ENCODE measurements at regions not wholly inside any gene's neighbourhood (a gene's known extent, or its start where the extent isn't known, plus 50 kb on each side); places are given as distances from the start of the nearest gene placed in this dataset.

DNA sequence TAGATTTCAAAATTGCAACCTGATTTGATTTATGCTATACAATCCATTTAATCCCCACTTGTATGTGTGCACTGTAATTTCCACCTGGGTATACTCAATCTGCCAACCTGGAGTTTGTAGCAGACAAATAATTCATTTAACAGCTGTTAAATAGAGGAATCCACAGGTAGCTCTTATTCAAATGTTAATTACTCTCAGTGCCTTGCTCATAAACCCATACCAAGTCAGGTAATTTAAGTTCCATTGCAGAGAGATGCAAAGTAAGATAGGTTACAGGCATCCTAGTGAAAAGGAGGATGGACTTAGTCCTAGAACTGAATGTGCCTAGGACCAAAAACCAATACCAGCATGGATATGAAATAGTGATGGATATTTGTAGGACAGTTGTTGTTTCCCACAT, 674.2 kb downstream of the TBL1XR1 start:
- DNase-seq: no peak

DNA sequence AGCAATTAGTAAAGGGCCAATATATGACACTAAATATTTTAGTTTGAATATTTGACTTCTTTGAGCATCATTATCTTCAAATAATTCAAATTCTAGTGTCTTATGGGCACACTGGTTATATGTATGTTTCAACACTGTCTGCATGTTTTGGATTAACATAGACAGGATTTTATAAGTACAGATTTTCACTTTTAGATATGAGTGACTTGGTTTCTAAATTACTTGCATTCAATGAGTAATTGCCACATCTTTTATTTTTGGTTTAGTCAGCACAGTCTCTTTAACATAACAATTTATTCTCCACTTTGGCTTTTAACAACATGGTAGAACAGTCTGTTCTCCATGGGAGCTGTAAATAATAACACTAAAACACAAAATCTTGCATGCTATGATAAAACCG, 674.8 kb downstream of the TBL1XR1 start:
- DNase-seq: no peak

DNA sequence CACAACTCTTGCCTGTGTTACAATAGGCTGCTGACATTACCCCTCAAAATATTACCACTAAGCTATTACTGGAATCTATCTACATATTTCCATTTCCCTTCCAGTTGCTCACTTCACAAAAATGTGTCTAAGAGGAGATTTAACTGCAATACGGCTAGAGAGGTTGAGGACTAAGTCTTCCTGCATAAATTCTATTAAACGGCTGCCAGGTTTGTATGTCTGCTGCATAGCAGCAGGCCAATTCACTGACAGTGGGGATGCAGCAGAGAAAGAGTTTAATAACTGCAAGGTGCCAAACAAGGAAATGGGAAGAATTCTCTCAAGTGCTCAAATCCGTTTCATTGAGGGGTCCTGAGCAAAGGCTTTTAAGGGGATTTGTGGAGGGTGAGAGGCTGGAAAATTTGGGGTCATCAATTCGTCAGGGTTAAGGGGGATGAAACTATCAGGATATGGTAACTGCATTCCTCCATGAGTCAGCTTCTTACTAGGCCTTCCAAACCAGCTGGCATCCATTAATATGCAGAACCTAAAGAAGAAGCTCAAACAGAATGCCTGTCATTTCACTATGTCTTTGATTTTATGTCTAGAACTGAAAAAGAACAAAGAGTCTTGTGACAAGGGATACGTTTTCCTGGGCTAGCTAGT, 675.6 kb downstream of the TBL1XR1 start:
- no peak for DNase-seq

DNA sequence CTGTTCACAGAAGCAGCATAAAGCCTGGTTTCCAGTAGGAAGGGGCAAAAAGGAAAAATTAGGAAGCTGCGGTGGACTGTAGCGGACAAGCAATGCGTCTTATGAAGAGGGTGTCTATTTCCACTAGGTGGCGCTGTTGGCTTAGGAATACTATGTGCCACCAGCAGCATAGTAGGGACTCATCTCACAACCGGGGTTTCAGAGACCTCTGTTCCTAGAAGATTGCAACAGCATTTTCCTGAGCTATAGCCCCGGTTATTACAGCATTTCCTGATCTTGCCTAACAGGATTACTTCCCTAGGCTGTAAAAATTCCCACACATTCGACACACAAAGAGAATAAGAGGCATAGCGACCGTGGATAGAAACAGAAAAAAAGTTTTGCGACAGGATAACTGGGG, 683.0 kb downstream of the TBL1XR1 start:
- DNase-seq: no peak

DNA sequence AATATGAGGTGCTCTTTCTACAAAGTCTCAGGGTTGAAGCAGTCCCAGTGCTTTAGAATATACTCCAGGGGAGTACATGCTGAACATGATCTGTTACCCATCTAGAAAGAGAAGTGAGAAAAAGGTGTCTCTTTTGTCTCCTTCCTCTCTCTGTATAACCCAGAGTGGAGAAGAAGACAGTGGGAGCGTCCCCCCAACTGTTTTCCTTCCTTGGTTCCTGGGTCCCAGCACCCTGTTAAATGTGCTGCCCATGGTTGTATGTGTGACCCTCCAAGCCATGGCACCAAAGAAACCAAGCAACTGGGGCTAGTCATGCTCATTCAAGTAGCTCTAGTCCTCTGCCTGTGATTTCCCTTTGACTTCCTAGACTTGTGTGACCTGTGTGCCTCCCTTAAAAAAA, 683.7 kb downstream of the TBL1XR1 start:
- no peak for DNase-seq

DNA sequence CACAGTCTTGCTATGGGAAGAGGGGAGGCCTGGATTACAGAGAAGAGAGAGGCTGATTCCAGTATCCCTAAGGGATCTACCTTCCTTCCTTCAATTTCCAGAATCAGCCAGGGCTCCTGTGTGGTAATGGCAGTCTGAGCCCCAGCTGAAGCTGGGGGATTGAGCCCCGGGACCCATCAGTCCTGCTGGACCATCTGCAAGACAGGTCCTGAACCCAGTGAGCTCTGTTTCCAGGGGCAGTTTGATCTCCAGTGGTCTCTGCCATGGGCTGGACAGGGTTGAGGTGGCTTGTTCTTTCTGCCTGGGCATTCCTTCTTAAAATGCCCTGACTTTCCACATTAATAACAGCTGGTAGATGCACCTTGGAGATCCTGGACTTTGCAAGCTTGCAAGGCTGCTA, 685.2 kb downstream of the TBL1XR1 start:
- DNase-seq: no peak

DNA sequence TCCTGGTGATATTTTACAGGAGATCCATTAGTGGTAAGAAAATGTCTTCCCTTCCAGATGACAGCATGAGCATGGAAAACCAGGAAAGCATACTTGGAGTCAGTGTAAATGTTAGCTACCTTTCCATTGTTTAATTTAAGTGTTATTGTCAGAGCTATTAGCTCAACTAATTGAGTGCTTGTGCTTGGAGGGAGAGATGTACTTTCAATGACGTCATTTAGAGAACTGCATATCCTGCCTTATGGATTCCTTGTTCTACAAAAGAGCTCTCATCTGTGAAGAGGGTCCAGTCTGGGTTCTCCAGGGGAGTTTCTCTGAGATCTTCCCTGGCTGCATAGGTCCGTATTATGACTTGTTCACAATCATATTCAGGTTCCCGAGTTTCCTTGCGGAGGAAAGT, 687.2 kb downstream of the TBL1XR1 start:
- DNase-seq: no peak

DNA sequence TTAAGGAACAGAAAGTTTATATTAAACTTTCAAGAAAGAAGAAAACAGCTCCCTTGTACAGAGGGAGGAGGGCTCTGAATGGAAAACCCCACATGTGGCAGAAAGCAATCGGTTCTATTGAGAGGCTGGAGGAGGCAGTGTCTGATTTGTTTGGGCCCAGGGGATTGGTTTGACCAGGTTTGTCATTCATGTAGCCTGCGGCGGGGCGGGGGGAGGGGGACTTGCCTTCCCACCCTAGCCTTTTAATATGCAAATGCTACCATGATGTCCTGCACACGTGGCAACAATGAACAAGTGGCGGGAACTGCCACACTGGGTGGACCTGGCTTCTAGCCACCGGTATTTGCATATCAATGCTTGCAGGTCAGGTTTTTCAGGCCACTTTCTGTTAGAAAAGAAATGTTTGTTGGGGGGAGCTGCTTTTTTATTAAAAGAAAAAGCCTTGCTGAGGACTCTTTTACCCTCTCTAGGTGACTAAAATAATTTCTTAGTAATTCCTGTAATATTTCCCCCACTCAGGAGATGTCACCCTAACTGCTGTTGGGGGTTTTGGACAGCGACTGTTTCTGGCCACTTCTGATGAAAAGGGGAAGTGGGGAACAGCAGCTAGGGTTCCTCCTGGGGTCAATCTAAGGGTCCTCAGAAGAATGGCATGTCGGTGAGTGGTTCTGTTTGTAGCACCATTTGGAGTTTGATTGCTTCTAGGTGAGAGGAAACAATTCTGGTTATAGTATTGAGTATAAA, 691.2 kb downstream of the TBL1XR1 start:
- no peak for DNase-seq

DNA sequence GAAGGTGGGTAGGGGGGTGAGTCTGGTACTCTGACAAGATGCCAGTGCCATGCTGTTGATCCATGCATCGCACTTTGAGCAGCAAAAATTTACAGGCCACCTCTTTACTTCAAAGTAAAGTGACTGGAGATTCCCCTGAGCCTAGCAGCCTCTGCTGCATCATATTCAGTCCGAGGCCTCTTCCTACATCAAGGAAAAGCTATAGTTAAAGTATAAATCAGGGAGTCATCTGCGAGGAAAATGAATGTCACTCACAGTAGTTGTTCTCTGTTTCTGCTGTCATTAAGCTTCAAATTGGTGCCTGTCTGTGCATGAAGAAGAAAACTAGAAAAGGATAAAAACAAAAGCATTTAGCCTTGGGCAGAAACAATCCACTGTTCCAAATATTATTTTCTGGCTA, 706.2 kb downstream of the TBL1XR1 start:
- DNase-seq: no peak

DNA sequence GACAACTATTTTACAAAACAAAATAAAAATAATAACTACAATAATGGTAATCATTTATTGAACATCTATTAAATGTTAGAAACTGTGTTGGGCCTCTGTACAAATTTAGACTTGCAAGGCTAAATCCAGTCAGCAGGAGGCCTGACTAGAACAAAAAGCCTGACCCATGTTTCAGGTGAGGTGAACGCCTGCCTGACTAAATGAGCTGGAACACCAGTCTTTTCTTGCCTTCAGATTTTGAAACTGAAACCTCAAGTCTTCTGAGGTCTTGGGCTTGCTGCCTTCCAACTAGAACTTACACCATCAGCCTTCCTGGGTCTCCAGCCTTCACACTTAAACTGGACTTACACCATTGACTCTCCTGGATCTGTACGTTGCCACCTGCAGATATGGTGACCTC, 706.9 kb downstream of the TBL1XR1 start:
- no peak for DNase-seq

DNA sequence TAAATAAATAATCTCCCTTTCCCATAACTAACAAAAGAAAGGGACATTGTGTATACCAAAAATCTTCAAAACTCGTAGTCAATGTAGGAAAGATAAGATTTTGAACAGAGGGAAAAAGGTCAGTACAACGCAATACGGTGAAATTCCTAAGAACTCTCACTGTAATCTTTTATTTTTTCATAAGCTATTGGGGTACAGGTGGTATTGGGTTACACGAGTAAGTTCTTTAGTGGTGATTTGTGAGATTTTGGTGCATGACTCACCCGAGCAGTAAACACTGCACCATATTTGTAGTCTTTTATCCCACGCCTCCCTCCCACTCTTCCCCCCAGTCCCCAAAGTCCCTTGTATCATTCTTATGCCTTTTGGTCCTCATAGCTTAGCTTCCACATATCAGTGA, 718.0 kb downstream of the TBL1XR1 start:
- DNase-seq: no peak

DNA sequence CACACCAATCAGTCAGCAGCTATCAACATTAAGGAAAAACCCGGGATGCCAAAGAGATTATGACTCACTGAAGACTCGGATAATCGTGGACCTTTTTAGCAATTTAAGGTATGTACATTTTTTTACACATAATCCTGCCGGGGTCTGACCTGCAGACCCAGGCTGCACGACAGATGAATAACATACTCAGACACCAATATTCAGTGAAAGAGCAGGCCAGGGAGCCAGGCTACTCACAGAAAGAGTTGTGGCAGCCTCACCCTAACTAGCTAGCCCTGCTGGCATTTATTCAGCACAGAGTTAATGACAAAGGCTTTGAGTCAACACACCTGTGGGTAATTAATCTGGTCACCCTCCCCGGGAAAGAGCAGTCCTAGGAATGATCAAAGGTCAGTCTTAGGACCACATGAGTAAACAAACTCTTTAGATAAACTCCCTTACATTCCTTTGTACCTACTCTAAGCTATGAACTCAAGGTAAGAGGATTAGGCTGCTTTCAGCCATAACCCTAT, 727.5 kb downstream of the TBL1XR1 start:
- DNase-seq: no peak

DNA sequence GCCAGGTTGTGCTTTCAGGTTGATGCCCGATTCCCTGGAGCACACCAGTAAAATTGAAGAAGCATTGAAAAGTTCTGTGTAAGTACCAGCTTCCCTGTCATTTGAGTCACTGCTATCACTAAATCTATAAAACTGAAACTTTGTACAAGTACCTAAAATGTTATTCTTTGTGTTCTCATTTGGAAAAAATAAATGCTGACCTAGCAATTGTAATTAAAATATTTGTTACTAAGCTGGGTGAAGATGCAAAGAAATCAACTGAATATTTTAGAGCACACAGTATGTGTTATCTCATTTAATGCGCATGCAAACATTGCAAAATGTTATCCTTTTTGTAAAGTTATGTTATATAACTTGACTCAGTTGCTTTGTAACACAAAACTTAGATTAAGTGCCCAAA, 733.7 kb downstream of the TBL1XR1 start:
- no peak for DNase-seq

DNA sequence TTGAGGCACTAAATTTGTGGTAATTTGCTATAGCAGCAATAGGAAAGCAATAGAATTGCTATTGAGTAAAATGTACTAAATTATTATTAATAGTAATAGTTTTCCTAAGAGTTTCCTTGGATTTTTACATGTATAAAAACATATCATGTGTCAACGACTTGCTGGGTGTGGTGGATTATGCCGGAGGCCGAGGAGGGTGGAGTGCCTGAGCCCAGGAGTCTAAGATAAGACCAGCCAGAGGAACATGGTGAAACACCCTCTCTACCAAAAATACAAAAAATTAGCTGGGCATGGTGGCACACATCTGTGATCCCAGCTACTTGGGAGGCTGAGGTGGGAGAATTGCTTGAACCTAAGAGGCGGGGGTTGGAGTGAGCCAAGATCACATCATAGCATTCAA, 749.9 kb downstream of the TBL1XR1 start:
- no peak for DNase-seq

DNA sequence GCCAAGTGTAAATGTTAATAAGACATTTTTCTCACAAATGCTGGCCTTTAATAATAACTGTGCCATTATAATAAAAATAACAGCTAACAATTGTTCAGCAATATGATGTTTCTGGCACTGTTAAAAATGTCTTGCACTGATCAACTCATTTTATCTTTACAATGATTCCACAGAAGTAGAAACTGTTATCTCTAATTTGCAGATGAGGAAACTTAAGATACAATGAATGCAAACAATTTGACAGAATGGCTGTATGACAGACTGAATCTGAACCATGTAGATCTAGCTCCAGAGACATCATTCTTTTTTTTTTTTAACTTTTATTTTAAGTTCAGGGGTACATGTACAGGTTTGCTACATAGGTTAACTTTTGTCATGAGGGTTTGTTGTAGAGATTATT, 755.0 kb downstream of the TBL1XR1 start:
- no peak for DNase-seq

DNA sequence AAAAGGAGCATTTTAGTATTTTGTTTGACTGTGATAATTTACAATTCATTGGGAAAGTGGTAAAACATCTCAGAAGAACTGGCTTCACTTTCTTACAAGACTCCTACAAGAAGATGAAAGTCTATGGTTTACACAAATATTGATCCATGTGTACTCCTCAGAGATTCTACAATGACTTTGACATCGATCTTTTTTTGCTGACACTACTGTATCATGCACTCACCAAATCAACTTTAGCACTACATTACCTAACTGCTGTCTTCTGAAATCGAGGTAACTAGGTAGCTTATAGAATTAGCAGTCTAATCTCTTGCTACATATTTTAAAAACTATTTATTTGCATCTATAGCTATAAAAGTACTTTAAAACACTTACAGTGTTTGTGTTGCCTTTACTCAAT, 757.6 kb downstream of the TBL1XR1 start:
- no peak for DNase-seq

DNA sequence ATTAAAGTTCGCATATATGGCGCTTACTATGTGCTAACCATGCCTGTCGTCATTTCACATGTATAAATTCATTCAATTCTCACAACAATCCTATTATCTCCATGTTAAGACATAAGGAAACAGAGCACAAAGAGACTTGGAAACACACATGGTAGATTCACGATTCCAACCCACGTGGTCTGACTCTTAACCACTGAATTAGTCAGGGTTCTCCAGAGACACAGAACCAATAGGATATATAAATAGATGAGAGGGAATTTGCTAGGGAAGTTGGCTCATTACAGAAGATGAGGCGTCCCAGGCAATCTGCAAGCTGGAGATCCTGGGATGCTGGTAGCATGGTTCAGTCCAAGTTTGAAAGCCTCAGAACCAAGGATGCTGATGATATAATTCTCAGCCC, 765.3 kb downstream of the TBL1XR1 start:
- DNase-seq: no peak

DNA sequence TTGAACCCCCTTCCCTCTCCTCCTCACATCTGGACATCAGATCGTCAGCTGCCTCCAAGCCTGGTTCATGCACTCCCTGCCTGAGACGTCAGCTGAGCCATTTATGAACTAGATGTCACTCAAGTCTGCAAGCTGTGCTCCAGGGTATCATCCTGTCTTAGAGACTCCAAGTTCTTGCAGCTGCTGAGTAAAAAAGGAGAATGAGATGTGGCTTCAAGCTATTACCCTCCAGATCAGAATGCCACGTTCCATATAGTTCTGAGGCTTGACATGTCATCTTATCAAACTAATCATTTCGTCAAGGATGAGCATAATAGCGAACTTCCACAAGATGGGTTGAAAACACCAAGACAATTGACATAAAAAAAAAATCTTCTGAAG, 766.3 kb downstream of the TBL1XR1 start:
- DNase-seq: no peak

DNA sequence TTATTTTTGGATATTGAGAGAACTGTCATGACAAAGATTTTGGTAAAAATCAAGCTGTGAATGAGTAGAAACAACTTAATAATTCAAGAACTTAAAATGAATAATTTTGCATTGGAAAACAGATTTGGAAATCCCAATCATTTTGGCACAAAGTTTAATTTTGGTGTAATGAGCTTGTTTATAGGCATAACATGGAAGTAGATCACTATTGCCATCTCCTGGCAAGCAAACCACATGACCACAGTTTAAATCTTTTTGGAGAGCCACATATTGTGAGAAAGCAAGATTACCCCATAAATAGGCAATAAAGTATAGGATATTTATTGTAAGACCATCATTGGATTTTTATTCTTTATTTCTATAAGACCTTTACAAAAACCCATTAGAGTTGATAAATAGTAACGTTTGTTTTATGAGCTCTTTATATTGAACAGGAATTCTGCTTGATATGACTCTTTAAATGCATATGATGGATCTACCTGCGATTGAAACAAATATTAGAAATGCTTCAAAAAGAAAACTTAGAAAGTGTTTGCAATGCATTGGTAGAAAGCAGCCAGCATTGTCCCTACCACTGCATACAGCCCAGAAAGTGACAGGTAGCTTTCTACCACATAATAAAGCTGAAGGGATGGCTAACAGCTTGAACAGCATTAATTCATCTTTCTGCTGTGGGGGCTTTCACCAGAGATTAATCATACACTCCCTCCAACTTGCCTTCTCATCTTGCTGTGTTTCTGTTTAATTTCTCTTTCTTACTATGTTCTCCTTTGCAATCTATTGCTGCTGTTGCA, 766.8 kb downstream of the TBL1XR1 start:
- DNase-seq: no peak

DNA sequence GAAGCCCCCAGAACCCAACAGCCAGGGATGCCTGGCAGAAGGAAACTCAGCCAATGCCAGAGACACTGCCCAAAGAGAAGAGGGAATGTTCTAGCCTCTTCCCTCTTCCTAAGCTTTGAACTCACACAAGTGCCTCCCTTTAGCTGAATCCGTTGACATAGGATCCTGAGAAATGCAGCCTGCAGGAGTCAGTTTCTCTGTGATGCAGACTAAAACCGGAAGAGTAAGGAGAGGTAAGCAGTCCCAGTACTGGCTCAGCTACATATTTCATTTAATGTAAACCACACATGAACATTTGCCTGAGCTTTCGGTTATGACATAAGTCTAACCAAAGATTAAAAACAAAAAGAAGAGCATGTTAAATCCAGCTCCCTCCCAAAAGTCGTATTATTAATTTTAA, 768.7 kb downstream of the TBL1XR1 start:
- DNase-seq: no peak

DNA sequence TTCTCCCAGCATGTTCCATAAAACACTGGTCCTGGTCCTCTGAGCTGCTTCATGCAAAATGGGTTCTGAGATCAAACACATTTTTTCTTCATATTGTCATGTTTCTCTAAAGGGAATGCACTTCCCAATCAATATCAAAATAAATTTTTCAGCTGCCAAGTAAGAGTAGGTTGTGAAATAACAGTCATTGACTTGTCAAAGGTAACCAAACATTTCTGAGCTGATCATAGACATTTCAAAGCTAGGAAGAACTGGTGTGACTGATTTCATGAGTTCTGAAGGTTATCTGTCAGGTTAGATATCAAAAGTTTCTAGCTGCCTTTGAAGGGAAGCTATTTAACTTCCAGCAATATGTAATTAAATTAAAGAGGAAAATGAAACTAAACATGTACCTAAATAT, 770.9 kb downstream of the TBL1XR1 start:
- no peak for DNase-seq

DNA sequence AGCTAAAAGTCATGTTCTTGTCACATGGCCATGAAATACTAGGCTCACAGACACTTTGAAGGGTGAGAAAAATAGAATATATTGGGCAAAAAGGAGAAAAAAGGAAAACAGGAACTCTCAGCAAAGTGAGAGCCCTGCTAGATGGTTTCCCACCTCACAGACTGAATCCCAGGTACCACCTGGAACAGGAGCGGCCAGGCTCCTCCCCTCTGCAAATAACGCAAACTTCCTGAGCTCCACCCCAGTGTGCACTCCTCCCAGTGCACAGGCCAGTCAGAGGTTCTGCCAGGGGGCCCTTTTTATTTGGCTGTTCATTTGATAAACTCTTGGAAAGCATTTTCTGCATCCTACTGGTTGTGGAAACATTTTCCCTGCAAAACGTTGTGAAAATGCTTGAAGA, 780.4 kb downstream of the TBL1XR1 start:
- no peak for DNase-seq

DNA sequence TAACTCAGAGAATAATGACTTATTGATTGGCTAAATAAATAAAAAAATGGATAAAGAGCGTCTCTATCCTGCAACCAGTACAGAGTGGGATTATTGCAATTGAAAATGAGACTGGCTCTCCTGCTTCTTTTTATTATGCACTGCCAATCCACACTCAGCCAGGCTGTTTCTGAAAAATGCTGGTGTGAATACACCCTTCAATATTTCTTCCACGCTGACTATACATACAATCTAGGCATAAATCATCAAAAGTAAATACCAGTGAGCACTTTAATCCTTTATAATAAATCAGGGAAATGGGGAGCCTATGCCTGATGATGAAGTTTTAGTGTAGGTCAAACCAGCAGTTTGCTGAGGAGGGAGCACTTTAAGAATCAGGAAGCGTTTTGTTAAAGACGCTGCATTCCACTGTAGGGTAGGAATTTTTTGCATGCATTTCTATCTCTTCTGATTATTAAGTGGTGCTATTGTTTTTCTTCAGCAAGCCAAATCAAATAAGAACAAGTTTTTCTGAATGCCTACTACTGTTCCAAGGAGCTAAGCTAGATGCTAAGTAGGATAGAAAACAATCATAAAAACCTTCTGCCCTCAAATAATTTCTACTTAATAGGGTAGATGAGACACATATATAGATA, 781.5 kb downstream of the TBL1XR1 start:
- no peak for DNase-seq

DNA sequence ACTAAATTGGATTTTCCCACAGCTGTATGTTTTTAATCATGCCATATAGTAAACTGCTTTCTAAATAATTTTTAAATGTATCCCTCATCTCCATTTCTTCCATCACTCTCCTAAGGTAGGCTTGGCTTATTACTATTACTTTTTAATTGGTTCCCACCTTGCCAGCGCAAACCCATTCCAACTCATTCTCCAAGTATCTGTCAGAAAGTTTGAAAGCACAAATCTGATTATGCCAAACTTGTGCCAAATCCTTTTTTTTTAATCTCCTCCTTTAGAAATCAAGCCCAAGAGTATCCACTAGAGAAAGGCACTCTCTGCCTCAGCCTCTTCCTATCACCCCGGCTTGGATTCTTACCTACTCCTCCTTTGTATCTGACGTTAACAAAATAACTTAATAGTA, 784.5 kb downstream of the TBL1XR1 start:
- no peak for DNase-seq
